Stimulated activated CD4-positive, alpha-beta T cell treated with anti-CD3 and anti-CD28 coated beads, Interleukin-2, amount 100 ng/mL, for 4 hours (primary cell): ENCODE measurements at regions not wholly inside any gene's neighbourhood (a gene's known extent, or its start where the extent isn't known, plus 50 kb on each side); places are given as distances from the start of the nearest gene placed in this dataset.

ENCODE experiments used
- DNase-seq: peaks from one replicate; pipeline ENCODE4 v3.0.0-alpha.2; 2020; ENCODE audit warnings: low read depth

- no peak for DNase-seq
Observed at GRCh38 chr14:66117600-66117999, 368.6 kb upstream of the CCDC196 start.

DNA sequence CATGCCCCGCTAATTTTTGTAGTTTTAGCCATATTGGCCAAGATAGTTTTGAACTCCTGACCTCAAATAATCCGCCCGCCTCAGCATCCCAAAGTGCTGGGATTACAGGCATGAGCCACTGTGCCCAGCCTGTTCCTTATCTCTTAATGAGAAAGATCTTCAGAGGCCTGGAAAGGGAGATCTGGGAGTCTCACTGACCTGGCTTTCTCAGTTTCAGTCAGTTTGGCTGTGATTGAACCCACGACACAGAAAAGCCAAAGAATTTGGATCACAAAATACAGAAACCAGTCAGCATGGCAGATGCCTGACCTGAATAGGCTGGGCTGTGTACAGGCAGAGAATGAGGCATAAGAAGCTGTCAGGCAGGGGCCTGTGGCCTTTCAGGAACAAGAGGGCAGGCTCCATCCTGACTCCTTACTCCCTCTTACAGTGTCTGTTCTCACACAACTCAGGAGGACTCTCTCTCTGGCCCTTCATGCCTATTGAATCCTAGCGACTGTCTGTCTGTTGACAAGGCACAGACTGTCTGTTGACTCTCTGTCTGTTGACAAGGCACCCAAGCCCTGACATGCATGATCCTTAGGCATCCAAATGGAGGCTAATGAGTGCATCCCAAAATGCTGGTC is 366.5 kb upstream of the CCDC196 start:
- no peak for DNase-seq

GRCh38 chr14:66120402-66120801 is 365.8 kb upstream of the CCDC196 start:
- no peak for DNase-seq

GRCh38 chr14:66121859-66122258 is 364.3 kb upstream of the CCDC196 start:
- DNase-seq, result no peak

DNA sequence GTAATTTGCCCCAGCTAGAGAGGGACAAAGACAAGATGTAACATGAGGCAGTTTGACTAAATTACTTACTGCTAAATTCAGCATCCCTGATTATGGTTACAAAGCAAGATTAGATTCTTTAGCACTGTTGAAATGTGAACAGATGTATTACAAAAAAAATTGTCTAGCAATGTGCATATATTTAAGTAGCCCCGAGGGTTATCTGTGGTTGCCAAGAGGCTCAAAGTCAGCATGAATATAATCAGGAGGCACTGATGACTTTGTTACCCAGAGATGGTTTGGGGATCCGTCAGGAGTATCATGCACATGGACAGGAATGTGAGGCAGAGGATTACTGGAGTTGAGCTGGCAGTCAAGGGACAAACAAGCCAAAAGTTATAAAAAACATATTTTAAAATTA is 356.9 kb upstream of the CCDC196 start:
- no peak for DNase-seq

GRCh38 chr14:66131111-66131510 is 355.1 kb upstream of the CCDC196 start:
- no peak for DNase-seq

GRCh38 chr14:66133666-66134065 is 352.5 kb upstream of the CCDC196 start:
- no peak for DNase-seq

- DNase-seq, result no peak
Observed at GRCh38 chr14:66135831-66136230, 350.3 kb upstream of the CCDC196 start.

DNA sequence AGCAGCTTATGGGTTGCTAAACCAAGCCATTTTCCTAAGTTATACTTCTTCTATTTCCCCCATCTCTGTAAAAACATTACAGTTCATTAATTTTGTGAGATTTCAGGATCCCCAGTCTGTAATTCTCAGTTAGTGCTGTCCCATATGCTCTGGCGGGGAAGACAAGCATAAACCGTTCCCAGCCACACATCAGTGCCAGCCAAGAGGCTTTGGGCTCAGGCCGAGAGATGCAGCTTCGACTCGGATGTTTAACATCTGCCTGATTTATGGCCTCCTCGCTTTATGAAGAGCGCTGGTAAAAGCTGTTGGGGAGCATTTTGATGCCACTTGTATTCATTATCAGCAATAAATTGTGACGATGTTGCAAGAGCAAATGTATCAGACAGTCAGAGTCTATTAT is 349.1 kb upstream of the CCDC196 start:
- DNase-seq, result no peak

GRCh38 chr14:66139432-66139831 is 346.7 kb upstream of the CCDC196 start:
- DNase-seq, result no peak

- no peak for DNase-seq
Observed at GRCh38 chr14:66140213-66140918, 345.8 kb upstream of the CCDC196 start.

- DNase-seq, result no peak
Observed at GRCh38 chr14:66140963-66141362, 345.2 kb upstream of the CCDC196 start.

GRCh38 chr14:66141733-66142132 is 344.4 kb upstream of the CCDC196 start:
- no peak for DNase-seq

GRCh38 chr14:66143387-66144112 is 342.6 kb upstream of the CCDC196 start:
- DNase-seq, result no peak

GRCh38 chr14:66152302-66152701 is 333.9 kb upstream of the CCDC196 start:
- DNase-seq, result no peak

DNA sequence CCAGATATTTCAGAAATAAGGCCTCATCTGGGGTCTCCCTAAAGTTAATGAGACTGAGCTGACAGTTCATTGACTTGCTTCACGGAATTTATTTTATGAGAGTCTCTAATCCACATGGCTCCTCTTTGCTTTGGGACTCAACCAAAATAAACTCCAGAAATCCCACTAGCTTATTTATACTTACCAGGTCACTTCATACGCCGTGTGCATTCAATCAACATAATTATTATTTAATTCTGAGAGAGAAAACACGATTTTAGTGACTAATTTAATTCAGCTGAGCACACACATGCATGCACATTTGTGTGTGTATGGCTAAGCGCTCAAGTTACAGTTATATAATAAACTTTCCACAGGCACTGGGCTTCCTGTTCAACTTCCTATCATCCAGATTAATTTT is 333.4 kb upstream of the CCDC196 start:
- DNase-seq, result no peak

- no peak for DNase-seq
Observed at GRCh38 chr14:66163023-66163422, 323.1 kb upstream of the CCDC196 start.

DNA sequence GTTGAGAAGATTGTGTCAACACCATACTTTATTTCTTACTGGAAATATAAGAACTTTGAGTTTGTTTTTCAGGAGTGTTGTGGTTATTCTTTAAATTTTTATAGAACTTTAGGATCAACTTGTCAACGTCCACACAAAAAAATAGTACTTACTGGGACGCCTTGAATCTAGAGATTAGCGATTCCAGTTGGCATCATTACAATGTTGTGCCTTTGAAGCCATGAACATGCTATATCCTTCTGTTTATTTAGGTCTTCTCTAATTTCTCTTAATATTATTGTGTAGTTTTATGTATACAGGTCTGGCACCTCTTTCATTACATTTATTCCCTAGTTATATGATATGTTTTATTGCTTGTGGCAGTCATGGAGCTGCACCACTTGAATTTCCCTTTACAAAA is 320.8 kb upstream of the CCDC196 start:
- DNase-seq, result no peak

- DNase-seq, result no peak
Observed at GRCh38 chr14:66174453-66174891, 311.7 kb upstream of the CCDC196 start.

- no peak for DNase-seq
Observed at GRCh38 chr14:66177935-66178334, 308.2 kb upstream of the CCDC196 start.

DNA sequence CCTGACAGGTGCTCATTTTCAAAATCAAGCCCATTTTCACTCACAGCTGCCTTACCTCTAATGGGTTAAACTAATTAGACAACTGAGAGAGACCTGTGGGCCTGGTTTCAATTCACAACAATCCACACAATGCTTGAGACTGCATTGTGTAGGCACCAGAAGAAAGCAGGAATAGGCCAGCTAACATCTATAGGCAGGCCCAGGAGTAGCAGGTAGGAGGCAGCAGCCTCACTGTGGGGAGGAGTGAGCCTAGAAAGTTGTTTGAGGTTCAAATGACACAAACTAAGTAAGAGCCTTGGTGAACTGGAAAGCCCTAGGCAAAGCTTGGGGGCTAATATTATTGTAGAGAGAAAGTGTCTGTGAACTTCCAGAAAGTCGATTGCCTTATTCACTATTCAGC is 289.5 kb upstream of the CCDC196 start:
- no peak for DNase-seq

GRCh38 chr14:66197276-66197675 is 288.9 kb upstream of the CCDC196 start:
- DNase-seq, result no peak

DNA sequence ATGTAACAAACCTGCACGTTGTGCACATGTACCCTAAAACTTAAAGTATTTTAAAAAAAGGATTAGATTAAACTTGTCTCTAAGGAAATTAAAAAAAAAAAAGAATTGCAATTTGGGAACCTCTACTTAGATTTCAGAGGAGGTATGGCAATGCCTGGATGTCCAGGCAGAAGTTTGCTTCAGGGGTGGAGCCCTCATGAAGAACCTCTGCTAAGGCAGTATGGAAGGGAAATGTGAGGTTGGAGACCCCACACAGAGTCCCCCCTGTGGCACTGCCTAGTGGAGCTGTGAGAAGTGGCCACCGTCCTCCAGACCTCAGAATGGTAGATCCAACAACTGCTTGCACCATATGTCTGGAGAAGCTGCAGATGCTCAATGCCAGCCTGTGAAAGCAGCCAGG is 279.6 kb upstream of the CCDC196 start:
- no peak for DNase-seq
